LHCN-M2 (cell line): ENCODE measurements at regions not wholly inside any gene's neighbourhood (a gene's known extent, or its start where the extent isn't known, plus 50 kb on each side); places are given as distances from the start of the nearest gene placed in this dataset.

Experiments
- DNase-seq: peaks from one replicate; pipeline ENCODE4 v3.0.0-alpha.2; 2012; ENCODE audit warnings: low read depth

DNA sequence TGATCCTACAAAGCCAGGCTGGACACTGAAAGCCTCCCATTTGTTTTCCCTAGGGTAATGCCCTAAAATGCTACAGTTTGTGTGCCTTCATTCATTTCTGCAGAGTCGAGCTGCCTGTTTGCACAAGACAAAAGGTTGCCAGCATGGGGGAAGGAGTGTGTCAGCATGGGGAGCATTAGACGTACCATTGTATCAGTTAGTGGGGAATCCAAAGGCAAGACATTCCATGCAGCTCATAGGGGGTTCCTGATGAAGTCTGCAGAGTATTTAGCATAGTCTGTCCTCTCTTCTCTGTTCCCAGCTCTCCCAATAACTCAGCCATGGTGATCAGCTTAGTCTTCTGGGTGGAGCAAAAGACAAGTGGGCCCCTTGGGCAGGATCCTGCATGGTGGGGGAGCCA lies 276.9 kb upstream of the PCDH7 start:
- no peak for DNase-seq

DNA sequence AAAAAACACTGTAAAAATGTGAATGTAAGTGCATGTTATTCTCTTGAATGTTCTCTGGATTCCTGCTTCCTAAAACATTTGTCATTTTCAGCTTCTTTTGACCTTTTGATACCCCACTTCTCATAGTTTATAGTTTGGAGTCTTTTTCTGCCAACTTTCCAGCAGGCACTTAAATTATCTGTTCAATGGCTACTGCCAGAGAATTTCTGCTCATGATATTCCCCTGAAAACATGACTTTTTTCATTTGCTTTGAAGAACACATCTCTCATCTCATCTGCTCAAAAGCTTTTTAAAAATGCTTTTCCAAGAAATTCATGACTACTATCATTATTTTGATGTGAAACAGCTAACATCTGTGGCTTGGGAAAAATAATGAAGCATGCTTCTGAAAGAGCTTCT lies 269.7 kb upstream of the PCDH7 start:
- DNase-seq = no peak

DNA sequence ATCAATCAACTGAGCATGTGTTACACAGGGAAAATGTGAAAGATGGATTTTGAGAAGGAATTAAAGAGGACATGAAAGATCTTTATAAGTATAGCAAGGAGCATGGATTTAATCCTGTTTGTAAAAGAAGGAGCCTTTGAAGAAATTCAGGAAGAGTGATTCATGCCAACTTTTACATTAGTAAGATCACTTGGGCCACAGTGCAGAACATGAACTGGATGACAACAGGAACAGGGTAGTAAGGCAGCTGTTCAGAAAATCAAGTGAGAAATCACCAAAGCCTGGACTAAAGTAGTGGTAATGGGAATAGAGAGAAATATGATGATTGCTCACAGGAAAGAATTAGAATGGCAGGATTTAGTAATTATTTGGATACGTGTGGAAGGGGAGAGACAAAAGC lies 265.7 kb upstream of the PCDH7 start:
- DNase-seq = no peak

DNA sequence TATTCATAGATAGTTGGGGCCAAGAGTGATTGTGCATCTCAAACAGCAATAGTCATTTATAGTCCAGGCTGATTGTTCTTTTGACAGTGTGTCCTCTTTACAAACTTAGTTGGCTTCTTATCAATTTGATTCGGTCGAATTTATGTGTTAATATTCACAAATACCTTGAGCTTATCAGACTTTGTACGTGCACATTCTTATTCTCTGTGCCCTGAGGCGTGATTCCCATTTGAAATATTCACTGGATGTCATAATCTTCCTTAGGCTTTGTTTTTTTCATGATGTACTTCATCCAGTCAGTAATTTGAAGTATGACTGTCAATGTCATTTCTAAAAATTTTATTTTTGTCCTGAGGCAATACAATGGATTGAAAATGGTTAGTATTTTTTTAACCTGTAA lies 263.5 kb upstream of the PCDH7 start:
- no peak for DNase-seq

DNA sequence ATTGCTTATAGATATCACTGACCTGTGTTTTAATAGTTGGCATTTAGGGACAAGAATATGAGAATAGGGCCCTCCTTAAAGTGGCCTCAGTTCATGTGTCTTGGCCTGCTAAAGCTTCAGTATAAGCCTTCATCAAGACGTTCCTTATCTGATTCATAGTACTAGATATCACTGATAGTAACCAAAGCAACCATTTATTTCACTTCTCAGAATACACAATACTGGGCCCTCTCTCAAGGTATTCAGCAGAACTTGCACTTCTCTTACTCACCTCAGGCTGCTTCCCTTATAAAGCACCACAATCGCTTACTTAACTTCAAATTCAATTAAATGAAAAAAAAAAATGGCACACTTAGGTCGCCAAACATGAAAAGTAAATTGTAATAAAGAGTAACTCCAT lies 259.4 kb upstream of the PCDH7 start:
- DNase-seq = no peak

DNA sequence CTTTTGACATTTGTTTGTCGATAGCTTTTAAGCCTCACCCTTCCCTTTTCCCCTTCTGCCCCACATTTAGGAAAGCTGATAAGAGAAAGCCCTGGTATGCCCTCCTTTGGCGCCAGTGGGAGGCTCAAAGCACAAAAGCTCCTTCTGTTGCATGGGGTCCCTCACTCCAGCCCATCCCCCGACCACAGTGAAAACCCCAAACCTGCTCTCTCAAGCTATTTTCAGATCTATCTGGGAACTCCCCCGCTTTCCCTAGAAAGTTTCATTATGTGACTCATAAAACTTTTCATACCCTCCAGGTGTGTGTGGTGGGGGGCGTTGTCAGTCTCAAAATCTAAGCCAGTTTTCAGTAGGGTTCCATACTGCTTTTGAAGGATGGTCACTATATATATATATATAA lies 259.0 kb upstream of the PCDH7 start:
- no peak for DNase-seq

DNA sequence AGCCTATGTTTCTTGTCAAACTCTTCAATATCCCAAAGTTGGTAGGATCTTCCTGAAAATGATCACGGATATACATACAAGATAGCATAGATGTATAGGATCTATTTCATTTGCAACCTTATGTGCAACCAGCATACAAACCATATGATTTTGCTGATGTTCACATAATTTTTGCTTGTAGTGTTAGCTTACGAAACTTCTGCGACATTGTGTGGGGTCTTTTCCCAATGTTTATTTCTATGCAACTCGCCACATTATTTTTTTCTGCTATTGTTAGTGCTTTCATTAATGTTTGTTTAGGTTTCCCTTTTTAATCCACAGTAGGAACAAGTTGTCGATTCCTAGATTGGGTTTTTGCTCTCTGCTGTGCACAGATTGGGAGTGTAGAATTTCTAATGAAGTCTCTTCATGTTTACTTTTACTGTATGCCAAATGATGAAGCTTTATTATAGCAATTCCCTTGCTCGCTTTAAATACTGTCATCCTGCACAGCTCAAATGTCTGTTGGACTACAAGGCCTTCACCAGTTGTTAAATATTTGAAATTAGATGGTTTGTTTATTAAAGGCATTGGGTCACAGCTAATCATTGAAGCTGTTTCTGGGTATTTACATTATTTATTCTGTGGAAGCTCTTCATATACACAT lies 257.6 kb upstream of the PCDH7 start:
- no peak for DNase-seq

DNA sequence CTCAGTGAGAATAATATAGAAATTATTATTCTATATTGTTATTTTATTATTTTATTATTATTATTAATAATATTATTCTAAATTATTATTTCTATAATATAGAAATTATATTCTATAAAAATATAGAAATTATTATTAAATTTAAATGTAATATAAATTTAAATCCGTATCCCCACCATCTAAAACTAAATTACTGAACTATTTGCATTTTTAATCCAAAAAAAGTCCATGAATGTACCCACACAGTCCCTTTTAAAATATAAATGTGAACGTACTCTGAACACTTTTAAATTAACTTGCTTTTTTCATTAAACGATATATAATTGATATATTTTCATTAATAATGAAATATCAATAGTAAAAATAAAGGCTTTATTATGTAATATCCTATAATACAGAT lies 248.3 kb upstream of the PCDH7 start:
- no peak for DNase-seq

DNA sequence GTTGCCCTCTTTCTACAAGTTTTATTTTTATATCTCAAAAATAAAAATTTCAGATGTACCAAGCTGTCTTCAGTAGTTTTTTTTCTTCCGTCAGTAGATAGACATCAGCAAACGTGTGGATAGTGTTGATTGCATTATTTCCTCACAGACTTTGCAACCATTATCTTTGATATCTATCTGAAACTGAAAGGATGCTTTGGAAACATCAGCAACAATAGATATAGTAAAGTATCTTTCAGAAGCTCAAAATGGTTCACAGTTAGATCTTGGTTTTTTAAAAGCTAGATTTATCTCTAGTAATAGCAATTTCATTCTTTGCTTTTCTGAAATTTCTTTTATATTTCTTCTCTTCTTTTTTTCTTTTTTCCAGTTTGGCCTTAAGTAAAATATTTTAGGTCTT lies 246.9 kb upstream of the PCDH7 start:
- no peak for DNase-seq

DNA sequence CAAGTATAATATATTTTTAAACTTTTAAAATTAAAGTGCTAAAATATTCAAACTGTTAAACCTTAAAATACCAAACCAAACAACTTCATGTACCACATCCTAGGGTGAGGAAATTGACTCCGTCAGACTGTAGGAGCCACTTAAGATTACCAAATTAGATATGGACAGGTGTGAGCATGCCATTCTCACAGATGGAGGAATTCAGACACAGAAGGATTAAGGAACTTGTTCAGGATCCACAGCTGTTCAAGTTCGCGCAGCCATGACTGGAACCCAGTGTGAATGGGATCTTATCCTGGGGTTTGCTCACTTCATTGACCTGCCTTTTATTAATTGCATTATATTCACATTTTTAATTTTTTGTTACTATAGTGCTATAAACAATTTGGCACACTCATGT lies 224.9 kb upstream of the PCDH7 start:
- no peak for DNase-seq

DNA sequence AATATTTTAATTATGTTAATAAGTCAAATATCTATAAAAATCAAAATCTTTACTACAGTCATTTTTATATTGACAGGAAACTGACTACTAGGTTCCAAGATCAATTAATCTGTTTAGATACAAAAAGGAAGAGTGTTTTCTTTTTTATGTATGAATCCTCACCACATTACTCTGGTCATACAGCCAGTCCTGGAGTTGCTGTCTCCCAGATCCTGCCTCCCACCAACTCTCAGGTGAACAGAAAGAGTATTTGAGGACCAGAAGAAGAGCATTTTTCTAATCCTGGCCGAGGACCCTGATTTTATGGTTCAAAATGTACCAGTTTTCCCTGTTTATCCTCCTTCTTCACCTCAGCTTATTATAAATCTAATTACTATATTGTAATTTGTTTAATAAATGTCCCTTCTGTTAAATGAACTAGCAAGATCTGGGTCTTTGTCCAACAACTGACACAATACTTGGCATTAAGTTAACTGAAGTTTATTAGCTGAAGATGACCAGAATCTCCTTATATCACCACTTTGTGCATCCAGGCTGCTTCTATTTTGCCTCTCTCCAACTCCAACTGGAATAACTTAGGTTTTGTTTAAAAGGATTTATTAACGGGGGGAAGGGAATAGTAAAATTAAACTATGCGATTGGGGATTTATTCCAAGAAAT lies 224.4 kb upstream of the PCDH7 start:
- DNase-seq = no peak

DNA sequence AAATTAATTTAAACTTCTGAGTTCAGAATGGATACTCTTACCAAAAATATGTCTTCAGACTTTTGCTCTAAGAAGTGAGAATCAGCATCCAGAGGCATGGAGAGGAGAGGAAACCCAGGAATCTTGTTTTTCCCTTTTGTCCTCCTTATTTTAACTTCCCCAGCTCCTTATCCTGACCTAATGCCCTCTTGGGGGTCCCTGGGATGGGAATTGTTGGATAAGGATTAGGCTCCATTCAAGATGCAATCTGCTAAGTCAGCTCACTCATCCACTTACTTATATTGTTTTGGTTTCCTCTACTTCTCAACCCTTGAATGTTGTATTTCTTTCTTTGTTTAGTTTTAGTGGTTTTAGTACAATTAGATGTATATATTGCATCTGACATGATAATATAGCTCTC lies 208.4 kb upstream of the PCDH7 start:
- DNase-seq = no peak

DNA sequence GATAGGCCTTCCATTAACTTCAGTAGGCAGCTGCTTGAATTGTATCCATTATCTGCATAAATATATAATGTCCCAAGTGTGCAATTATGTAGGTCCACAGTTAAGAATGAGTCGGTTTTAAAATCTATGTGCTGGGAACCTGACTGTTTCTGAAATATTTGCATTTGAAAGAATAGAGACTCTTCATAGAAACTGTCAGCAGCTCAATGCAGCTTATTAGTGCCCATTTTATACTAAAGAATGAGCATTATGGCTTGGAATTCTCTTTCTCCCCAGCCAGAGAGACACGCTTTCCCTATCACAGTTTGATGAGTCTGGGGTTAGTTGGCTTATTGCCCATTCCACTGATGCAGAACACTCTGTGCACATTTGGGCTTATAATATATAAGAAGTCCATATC lies 202.0 kb upstream of the PCDH7 start:
- no peak for DNase-seq

DNA sequence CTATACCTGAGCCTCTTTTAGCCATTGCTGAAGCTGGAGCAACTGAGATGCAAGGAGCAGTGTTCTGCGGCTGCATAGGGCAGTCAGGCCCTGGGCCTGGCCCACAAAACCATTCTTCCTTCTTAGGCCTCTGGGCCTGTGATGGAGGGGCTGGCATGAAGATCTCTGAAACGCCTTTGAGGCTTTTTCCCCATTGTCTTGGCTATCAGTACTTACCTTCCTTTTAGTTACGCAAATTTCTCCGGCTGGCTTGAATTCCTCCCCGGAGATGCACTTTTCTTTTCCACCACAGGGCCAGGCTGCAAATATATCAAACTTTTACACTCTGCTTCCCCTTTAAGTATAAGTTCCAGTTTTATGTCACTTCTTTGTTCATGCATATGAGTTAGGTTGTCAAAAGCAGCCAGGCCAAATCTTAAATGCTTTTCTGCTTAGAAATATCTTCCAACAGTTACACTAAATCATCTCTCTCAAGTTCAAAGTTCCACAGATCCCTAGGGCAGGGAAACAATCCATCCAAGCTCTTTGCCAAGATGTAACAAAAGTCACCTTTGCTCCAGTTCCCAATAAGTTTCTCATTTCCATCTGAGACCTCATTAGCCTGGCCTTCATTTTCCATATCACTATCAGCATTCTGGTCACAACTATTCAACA lies 194.4 kb upstream of the PCDH7 start:
- no peak for DNase-seq

DNA sequence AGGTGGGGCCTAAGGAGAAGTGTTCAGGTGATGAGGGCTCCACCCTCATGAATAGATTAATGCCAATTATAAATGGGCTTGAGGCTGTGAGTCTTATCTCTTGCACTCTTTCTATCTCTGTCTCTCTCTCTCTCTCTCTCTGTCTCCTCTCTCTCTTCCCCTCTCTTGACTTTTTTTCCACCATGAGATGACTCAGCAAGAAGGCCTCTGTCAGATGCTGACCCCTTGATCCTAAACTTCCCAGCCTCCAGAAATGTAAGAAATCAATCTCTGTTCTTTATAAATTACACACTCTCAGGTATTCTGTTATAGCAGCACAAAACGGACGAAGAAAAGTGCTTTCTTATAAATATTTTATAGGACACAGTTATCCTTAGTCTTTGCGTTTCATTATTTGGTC lies 184.9 kb upstream of the PCDH7 start:
- DNase-seq = no peak

DNA sequence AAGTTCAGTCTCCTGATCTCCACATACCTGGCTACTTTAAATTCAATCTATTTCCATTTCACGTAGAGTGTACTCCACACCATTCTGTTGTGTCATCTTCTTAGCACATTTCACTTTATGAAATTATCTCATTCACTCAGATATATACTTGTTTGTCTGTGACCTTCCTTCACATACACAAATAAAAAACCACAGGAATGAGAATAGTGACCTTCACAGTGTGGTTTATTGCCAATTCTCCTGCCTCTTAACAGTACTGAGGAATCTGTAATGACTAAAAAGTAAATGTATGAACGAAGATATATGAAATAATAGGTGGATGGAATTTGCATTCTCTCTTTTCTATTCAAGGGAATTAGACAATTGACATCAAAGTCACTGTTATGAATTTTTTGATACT lies 183.9 kb upstream of the PCDH7 start:
- DNase-seq = no peak

DNA sequence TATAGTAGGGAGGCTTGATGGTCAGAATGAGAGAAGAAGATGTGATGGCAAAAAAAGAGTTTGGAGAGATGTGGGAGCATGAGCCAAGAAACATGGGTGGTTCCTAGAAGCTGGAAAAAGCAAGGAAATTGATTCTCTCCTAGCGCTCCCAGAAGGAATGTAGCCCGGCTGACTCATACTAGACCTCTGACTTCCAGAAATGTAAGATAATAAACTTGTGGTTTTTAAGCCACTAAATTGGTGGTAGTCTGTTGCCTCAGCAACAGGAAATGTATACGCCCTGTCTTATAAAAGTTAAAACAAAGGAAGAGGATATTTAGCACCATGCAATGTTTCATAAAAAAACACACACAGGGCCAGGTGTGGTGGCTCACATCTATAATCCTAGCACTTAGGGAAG lies 182.7 kb upstream of the PCDH7 start:
- peak; percentile 17 for DNase-seq

DNA sequence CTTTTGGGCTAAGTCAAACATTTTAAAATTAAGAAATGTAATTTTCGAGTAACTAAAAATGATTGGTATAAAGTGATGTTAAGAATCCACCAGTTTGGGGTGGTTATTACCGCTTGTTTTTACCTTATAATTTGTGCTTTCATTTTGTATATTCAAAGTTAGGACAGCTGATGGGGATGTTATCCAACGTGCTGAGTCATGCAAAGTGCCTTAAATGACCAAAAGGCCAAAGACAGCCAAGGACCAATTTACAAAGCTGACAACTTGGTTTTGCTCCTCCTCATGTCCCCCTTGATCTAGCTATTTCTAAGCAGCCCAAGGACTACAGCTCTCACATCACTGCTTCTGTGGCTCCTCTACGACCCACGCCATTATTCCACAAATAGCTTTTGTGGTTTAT lies 181.4 kb upstream of the PCDH7 start:
- no peak for DNase-seq

DNA sequence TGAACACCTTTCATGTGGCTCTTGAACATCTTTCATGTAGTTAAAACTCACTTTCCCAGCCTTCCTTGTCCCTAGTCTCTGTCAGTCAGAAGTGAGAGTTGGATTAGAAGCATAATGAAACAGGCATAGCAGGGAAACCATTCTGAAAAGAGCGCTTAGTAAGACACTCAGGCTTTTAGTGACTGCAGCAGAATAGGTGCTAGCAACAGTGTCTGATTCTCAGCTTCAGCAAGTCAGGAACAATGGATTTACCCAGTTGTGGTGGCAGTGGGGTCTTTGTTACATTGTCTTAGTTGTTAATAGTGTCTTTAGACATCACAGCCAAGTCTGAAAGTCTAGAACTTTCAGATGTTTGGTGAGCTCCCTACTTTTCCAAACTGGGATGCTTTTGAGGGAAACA lies 177.1 kb upstream of the PCDH7 start:
- no peak for DNase-seq

DNA sequence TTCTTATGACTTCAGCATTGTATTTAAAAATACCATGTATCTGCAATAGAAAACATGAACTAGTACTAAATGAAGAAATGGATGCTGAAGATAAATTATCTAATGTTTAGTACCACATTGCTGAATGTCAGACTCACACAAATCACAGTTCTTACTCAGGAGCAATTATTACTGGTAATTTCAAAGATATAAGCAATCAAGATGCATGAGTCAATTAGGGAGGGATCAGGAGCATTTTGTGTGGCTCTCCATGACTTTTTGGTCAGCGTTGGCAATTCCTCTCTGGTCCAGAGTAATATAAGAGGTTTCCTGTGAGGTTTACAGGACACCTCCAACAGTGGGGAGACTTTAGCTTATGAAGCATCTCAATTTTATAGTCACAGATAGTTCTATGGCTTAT lies 167.0 kb upstream of the PCDH7 start:
- DNase-seq = no peak

DNA sequence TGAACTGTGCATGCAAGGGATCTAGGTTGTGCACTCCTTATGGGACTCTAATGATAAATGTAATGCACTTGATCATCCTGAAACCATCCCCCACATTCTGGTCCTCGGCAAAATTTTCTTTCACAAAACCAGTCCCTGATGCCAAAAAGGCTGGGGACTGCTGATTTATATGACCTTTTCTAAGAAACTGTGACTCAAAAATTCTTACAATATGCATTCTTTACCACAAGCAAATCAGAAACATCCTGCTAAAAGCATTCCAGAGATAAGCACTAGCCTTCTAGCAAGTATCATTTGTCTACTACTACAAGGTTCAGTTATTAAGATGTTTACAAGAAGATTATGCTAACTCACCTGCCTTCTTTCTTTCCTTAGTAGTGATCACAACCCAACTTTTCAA lies 166.5 kb upstream of the PCDH7 start:
- no peak for DNase-seq

DNA sequence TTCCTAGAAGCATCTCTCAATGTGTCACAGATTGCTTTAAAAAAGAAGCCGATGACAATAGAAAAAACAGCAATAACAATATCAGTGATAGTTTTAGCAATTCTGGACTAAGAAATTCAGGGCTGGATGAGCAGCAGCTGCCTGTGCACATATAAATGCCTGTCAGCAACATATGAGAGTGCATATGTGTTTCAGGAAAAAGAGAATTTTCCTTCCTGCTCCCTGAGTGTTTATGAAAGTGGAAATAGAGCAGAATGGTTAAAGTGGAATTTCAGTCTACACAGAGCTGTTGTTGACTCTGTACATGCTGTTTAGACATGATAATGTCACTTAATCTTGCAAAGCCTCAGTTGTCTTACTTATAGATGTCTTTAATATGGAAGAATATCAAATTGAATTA lies 164.4 kb upstream of the PCDH7 start:
- DNase-seq = no peak

DNA sequence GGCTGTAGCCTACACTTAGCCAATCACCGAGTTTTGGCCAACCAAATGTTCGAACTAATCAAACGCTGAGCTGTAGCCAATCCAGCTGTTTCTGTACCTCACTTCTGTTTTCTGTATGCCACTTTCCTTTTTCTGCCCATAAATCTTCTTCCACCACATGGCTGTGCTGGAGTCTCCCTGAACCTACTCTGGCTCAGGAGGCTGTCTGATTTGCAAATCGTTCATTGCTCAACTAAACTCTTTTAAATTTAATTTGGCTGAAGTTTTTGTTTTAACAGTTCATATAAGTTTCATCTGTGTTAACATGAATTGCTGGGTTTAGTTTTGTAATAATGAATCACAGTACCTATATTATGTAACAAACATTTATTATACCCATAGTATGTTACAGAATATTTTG lies 160.7 kb upstream of the PCDH7 start:
- DNase-seq = no peak

DNA sequence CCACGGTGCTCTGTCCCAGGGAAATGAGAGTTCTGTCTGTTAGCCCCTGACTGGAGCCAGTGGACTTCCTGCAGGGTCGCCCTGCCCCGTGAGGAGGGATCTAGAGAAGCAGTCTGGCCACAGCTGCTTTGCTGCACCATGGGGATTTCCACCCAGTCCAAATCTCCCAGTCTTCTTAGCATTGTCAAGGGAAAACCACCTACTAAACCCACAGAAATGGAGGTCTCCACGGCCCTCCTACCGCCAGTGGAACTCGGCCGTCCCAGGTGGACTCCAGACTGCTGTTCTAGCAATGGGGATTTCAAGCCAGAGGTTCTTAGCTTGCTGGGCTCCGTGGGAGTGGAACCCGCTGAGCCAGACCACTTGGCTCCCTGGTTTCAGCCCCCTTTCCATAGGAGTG lies 133.3 kb upstream of the PCDH7 start:
- DNase-seq = no peak
